SK-N-SH treated with all-trans-retinoic acid at 6 μM for 48 hours (cell line): ENCODE measurements at regions not wholly inside any gene's neighbourhood (a gene's known extent, or its start where the extent isn't known, plus 50 kb on each side); places are given as distances from the start of the nearest gene placed in this dataset.

Experiments used
- ATAC-seq: fragments of 200-7000 bp; cut with Tn5 transposase; 3 replicates; pipeline ENCODE4 v1.9.1; 2020; ENCODE audit warnings: mild to moderate bottlenecking, moderate library complexity
- ARNTL ChIP-seq: fragments of 450-650 bp; formaldehyde crosslinking; IDR thresholded peaks from 2 replicates; pipeline ENCODE4 v1.5.0; 2020; ENCODE audit warnings: low read depth, mild to moderate bottlenecking, moderate library complexity, borderline replicate concordance
- BACH2 ChIP-seq: fragments of 250-450 bp; sonication (Bioruptor Pico); IDR thresholded peaks from 2 replicates; pipeline ENCODE4 v1.9.0; 2021; ENCODE audit warnings: mild to moderate bottlenecking, borderline replicate concordance
- CSDC2 ChIP-seq: fragments of 250-450 bp; sonication (Bioruptor Pico); IDR thresholded peaks from 2 replicates; pipeline ENCODE4 v1.5.0; 2020; ENCODE audit warnings: mild to moderate bottlenecking, moderate library complexity
- GLIS3 ChIP-seq: fragments of 250-450 bp; sonication (Bioruptor Pico); IDR thresholded peaks from 2 replicates; pipeline ENCODE4 v1.5.0; 2020; ENCODE audit warnings: mild to moderate bottlenecking, moderate library complexity
- PPARA ChIP-seq: fragments of 250-450 bp; sonication (Bioruptor Pico); IDR thresholded peaks from 2 replicates; pipeline ENCODE4 v1.5.0; 2020; ENCODE audit warnings: mild to moderate bottlenecking, borderline replicate concordance
- RARB ChIP-seq: fragments of 250-450 bp; sonication (Bioruptor Pico); IDR thresholded peaks from 2 replicates; pipeline ENCODE4 v1.8.0; 2021; ENCODE audit warnings: mild to moderate bottlenecking, moderate library complexity
- SNAI2 ChIP-seq: fragments of 250-450 bp; sonication (Bioruptor Pico); IDR thresholded peaks from 2 replicates; pipeline ENCODE4 v1.5.0; 2020; ENCODE audit warnings: mild to moderate bottlenecking, moderate library complexity
- TCF4 ChIP-seq: fragments of 250-450 bp; sonication (Bioruptor Pico); IDR thresholded peaks from 2 replicates; pipeline ENCODE4 v1.8.0; 2021; ENCODE audit warnings: mild to moderate bottlenecking, moderate library complexity, borderline replicate concordance
- TOX ChIP-seq: fragments of 250-450 bp; sonication (Bioruptor Pico); IDR thresholded peaks from 2 replicates; pipeline ENCODE4 v1.8.0; 2021; ENCODE audit warnings: mild to moderate bottlenecking, moderate library complexity, borderline replicate concordance
- ZC3H10 ChIP-seq: fragments of 250-450 bp; sonication (Bioruptor Pico); IDR thresholded peaks from 2 replicates; pipeline ENCODE4 v1.5.1; 2021; ENCODE audit warnings: mild to moderate bottlenecking, moderate library complexity
- ZFP3 ChIP-seq: fragments of 250-450 bp; sonication (Bioruptor Pico); IDR thresholded peaks from 2 replicates; pipeline ENCODE4 v1.5.0; 2020; ENCODE audit warnings: mild to moderate bottlenecking, moderate library complexity
- ZFP30 ChIP-seq: fragments of 450-650 bp; formaldehyde crosslinking; IDR thresholded peaks from 2 replicates; pipeline ENCODE4 v1.5.0; 2022; ENCODE audit warnings: mild to moderate bottlenecking, moderate library complexity
- ZNF565 ChIP-seq: fragments of 450-650 bp; formaldehyde crosslinking; conservative IDR thresholded peaks from 2 replicates; pipeline ENCODE4 v1.5.0; 2020; ENCODE audit warnings: low read depth, mild to moderate bottlenecking, moderate library complexity
- ZNF8 ChIP-seq: fragments of 450-650 bp; formaldehyde crosslinking; IDR thresholded peaks from 2 replicates; pipeline ENCODE4 v1.5.0; 2020; ENCODE audit warnings: mild to moderate bottlenecking, moderate library complexity
- TF ChIP-seq, protein P1 (sequence below): fragments of 250-450 bp; sonication (Bioruptor Pico); IDR thresholded peaks from 2 replicates; pipeline ENCODE4 v1.8.0; 2020; ENCODE audit warnings: mild to moderate bottlenecking, moderate library complexity, borderline replicate concordance
- TF ChIP-seq, protein P2 (sequence below): fragments of 250-450 bp; sonication (Bioruptor Pico); IDR thresholded peaks from 2 replicates; pipeline ENCODE4 v1.5.1; 2021; ENCODE audit warnings: mild to moderate bottlenecking, moderate library complexity
- TF ChIP-seq, protein P3 (sequence below): fragments of 250-450 bp; sonication (Bioruptor Pico); IDR thresholded peaks from 2 replicates; pipeline ENCODE4 v1.8.0; 2021; ENCODE audit warnings: low read depth, mild to moderate bottlenecking, moderate library complexity, borderline replicate concordance
- TF ChIP-seq, protein P4 (sequence below): fragments of 250-450 bp; sonication (Bioruptor Pico); IDR thresholded peaks from 2 replicates; pipeline ENCODE4 v1.5.0; 2020; ENCODE audit warnings: mild to moderate bottlenecking, moderate library complexity
- TF ChIP-seq, protein P5 (sequence below): fragments of 250-450 bp; sonication (Bioruptor Pico); IDR thresholded peaks from 2 replicates; pipeline ENCODE4 v1.5.1; 2020; ENCODE audit warnings: low read depth, mild to moderate bottlenecking, moderate library complexity

- TF ChIP-seq PPARA (CRISPR knock-in tag) (no peak), SNAI2 (CRISPR knock-in tag) (no peak), TOX (CRISPR knock-in tag) (no peak), CSDC2 (CRISPR knock-in tag) (no peak), ZFP30 (CRISPR knock-in tag) (no peak), GLIS3 (CRISPR knock-in tag) (no peak), ZNF8 (CRISPR knock-in tag) (no peak)
- TF ChIP-seq, protein P1, sequence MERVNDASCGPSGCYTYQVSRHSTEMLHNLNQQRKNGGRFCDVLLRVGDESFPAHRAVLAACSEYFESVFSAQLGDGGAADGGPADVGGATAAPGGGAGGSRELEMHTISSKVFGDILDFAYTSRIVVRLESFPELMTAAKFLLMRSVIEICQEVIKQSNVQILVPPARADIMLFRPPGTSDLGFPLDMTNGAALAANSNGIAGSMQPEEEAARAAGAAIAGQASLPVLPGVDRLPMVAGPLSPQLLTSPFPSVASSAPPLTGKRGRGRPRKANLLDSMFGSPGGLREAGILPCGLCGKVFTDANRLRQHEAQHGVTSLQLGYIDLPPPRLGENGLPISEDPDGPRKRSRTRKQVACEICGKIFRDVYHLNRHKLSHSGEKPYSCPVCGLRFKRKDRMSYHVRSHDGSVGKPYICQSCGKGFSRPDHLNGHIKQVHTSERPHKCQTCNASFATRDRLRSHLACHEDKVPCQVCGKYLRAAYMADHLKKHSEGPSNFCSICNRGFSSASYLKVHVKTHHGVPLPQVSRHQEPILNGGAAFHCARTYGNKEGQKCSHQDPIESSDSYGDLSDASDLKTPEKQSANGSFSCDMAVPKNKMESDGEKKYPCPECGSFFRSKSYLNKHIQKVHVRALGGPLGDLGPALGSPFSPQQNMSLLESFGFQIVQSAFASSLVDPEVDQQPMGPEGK (CRISPR knock-in tag), result no peak
- TF ChIP-seq, protein P2, sequence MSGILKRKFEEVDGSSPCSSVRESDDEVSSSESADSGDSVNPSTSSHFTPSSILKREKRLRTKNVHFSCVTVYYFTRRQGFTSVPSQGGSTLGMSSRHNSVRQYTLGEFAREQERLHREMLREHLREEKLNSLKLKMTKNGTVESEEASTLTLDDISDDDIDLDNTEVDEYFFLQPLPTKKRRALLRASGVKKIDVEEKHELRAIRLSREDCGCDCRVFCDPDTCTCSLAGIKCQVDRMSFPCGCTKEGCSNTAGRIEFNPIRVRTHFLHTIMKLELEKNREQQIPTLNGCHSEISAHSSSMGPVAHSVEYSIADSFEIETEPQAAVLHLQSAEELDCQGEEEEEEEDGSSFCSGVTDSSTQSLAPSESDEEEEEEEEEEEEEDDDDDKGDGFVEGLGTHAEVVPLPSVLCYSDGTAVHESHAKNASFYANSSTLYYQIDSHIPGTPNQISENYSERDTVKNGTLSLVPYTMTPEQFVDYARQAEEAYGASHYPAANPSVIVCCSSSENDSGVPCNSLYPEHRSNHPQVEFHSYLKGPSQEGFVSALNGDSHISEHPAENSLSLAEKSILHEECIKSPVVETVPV, result no peak
Measured at GRCh38 chr11:92500453-92500852, 275.8 kb downstream of the FAT3 start.

GRCh38 chr11:92501066-92501739 is 276.6 kb downstream of the FAT3 start:
- ATAC-seq, result no peak
- TF ChIP-seq ZC3H10 (no peak), TCF4 (CRISPR knock-in tag) (no peak), ZFP3 (no peak), CSDC2 (CRISPR knock-in tag) (no peak), RARB (CRISPR knock-in tag) (no peak), ZNF565 (CRISPR knock-in tag) (no peak)
- TF ChIP-seq, protein P3, sequence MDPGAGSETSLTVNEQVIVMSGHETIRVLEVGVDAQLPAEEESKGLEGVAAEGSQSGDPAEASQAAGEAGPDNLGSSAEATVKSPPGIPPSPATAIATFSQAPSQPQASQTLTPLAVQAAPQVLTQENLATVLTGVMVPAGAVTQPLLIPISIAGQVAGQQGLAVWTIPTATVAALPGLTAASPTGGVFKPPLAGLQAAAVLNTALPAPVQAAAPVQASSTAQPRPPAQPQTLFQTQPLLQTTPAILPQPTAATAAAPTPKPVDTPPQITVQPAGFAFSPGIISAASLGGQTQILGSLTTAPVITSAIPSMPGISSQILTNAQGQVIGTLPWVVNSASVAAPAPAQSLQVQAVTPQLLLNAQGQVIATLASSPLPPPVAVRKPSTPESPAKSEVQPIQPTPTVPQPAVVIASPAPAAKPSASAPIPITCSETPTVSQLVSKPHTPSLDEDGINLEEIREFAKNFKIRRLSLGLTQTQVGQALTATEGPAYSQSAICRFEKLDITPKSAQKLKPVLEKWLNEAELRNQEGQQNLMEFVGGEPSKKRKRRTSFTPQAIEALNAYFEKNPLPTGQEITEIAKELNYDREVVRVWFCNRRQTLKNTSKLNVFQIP, result no peak
- TF ChIP-seq, protein P4, sequence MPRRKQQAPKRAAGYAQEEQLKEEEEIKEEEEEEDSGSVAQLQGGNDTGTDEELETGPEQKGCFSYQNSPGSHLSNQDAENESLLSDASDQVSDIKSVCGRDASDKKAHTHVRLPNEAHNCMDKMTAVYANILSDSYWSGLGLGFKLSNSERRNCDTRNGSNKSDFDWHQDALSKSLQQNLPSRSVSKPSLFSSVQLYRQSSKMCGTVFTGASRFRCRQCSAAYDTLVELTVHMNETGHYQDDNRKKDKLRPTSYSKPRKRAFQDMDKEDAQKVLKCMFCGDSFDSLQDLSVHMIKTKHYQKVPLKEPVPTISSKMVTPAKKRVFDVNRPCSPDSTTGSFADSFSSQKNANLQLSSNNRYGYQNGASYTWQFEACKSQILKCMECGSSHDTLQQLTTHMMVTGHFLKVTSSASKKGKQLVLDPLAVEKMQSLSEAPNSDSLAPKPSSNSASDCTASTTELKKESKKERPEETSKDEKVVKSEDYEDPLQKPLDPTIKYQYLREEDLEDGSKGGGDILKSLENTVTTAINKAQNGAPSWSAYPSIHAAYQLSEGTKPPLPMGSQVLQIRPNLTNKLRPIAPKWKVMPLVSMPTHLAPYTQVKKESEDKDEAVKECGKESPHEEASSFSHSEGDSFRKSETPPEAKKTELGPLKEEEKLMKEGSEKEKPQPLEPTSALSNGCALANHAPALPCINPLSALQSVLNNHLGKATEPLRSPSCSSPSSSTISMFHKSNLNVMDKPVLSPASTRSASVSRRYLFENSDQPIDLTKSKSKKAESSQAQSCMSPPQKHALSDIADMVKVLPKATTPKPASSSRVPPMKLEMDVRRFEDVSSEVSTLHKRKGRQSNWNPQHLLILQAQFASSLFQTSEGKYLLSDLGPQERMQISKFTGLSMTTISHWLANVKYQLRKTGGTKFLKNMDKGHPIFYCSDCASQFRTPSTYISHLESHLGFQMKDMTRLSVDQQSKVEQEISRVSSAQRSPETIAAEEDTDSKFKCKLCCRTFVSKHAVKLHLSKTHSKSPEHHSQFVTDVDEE (CRISPR knock-in tag), result no peak
- TF ChIP-seq, protein P5, sequence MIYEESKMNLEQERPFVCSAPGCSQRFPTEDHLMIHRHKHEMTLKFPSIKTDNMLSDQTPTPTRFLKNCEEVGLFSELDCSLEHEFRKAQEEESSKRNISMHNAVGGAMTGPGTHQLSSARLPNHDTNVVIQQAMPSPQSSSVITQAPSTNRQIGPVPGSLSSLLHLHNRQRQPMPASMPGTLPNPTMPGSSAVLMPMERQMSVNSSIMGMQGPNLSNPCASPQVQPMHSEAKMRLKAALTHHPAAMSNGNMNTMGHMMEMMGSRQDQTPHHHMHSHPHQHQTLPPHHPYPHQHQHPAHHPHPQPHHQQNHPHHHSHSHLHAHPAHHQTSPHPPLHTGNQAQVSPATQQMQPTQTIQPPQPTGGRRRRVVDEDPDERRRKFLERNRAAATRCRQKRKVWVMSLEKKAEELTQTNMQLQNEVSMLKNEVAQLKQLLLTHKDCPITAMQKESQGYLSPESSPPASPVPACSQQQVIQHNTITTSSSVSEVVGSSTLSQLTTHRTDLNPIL (CRISPR knock-in tag), result no peak

More at GRCh38 chr11:92500453-92500852, 275.8 kb downstream of the FAT3 start:
- ATAC-seq, result no peak

DNA sequence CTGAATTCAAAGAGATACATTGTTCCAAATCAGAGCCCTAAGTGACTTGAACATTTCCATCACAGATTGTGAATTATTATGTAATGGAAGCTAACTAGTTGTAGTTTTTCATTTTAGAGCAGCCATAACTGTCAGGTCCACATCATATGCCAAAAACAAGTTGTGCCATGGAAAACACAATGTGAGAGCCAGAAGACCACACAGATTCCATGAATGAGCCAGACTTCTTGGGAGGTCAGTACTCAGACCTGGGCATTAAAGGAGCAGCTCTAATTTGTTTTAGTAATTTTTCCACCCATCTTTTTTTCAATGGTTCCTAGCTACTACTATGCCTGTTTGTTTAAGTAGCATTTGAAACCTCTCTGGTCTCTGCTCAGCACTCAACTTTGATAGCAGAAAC is 279.4 kb downstream of the FAT3 start:
- no peak for TF ChIP-seq ZNF565 (CRISPR knock-in tag)
- TF ChIP-seq BACH2, result no peak
- no peak for TF ChIP-seq SNAI2 (CRISPR knock-in tag)
- TF ChIP-seq ZNF8 (CRISPR knock-in tag), result no peak
- TF ChIP-seq ARNTL (CRISPR knock-in tag), result no peak
- TF ChIP-seq ZFP30 (CRISPR knock-in tag), result no peak
- TF ChIP-seq, protein P2, result no peak
- TF ChIP-seq, all 23 proteins: peak for 0
- no peak for ATAC-seq
